ENCODE measurements at regions not wholly inside any gene's neighbourhood (a gene's known extent, or its start where the extent isn't known, plus 50 kb on each side); places are given as distances from the start of the nearest gene placed in this dataset.
A peak's percentile ranks its signal among the peaks of the same experiment; 100 is the strongest.

DNA sequence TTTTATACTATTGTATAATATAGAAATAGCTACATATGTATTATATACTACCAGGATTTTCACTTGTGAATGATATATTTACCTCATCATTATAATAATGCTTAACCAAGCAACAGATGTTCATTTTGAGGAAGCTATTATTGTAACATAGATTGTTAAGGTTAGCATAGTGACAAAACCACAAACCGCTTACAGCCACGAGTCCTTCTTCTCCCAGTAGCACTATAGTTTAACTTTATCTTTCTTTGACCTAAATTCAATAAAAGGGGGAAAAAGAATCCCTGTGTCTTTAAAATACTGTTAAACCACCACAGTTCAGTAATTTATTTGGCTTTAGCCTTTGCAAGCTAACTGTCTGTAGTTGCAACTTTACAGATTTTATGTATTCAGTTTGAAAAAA is 1039.4 kb upstream of the B3GALT2 start (continued):
- TF ChIP-seq, protein P1, sequence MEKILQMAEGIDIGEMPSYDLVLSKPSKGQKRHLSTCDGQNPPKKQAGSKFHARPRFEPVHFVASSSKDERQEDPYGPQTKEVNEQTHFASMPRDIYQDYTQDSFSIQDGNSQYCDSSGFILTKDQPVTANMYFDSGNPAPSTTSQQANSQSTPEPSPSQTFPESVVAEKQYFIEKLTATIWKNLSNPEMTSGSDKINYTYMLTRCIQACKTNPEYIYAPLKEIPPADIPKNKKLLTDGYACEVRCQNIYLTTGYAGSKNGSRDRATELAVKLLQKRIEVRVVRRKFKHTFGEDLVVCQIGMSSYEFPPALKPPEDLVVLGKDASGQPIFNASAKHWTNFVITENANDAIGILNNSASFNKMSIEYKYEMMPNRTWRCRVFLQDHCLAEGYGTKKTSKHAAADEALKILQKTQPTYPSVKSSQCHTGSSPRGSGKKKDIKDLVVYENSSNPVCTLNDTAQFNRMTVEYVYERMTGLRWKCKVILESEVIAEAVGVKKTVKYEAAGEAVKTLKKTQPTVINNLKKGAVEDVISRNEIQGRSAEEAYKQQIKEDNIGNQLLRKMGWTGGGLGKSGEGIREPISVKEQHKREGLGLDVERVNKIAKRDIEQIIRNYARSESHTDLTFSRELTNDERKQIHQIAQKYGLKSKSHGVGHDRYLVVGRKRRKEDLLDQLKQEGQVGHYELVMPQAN (conservative IDR thresholded peaks at IDR 0.05): no peak
- TF ChIP-seq TAF1 (IDR thresholded peaks at IDR 0.05; ENCODE audit: borderline replicate concordance, low read depth, low read length) (no peak), MEF2A (IDR thresholded peaks at IDR 0.05; ENCODE audit: insufficient read depth, low read depth, low read length) (0 out of 2 replicates have a peak, but pooled peaks have one; percentile 29), RUNX3 (IDR thresholded peaks at IDR 0.05; ENCODE audit: low read length) (peak; percentile 76)
- TF ChIP-seq, protein P2, sequence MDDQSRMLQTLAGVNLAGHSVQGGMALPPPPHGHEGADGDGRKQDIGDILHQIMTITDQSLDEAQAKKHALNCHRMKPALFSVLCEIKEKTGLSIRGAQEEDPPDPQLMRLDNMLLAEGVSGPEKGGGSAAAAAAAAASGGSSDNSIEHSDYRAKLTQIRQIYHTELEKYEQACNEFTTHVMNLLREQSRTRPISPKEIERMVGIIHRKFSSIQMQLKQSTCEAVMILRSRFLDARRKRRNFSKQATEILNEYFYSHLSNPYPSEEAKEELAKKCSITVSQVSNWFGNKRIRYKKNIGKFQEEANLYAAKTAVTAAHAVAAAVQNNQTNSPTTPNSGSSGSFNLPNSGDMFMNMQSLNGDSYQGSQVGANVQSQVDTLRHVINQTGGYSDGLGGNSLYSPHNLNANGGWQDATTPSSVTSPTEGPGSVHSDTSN (IDR thresholded peaks at IDR 0.05; ENCODE audit: insufficient replicate concordance, low read depth, low read length): no peak

DNA sequence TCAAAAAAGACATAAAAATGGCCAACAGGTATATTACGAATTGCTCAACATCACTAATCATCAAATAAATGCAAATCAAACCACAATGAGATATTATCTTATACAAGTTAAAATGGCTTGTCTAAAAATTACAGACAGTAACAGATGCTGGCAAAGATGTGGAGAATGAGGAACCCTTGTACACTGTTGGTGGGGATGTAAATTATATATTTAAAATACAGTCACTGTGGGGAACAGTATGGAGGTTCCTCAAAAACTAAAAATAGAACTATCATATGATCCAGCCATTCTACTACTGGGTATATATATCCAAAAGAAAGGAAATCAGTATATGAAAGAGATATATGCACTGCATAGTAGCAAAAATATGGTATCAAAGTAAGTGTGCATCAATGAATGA is 1037.2 kb upstream of the B3GALT2 start:
- TF ChIP-seq BACH1 (IDR thresholded peaks at IDR 0.05; ENCODE audit: borderline replicate concordance) (no peak), GATAD2B (conservative IDR thresholded peaks at IDR 0.05; ENCODE audit: low read depth) (no peak), MEF2B (IDR thresholded peaks at IDR 0.05; ENCODE audit: partially characterized antibody, poor library complexity, severe bottlenecking) (no peak), NRF1 (conservative IDR thresholded peaks at IDR 0.05; ENCODE audit: low read depth, low read length) (no peak), TCF12 (IDR thresholded peaks at IDR 0.05; ENCODE audit: low read depth, low read length) (no peak), RAD51 (IDR thresholded peaks at IDR 0.05) (no peak), ZBED1 (IDR thresholded peaks at IDR 0.05; ENCODE audit: borderline replicate concordance) (no peak)
- TF ChIP-seq, protein P3, sequence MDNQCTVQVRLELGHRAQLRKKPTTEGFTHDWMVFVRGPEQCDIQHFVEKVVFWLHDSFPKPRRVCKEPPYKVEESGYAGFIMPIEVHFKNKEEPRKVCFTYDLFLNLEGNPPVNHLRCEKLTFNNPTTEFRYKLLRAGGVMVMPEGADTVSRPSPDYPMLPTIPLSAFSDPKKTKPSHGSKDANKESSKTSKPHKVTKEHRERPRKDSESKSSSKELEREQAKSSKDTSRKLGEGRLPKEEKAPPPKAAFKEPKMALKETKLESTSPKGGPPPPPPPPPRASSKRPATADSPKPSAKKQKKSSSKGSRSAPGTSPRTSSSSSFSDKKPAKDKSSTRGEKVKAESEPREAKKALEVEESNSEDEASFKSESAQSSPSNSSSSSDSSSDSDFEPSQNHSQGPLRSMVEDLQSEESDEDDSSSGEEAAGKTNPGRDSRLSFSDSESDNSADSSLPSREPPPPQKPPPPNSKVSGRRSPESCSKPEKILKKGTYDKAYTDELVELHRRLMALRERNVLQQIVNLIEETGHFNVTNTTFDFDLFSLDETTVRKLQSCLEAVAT (IDR thresholded peaks at IDR 0.05): no peak
- ATAC-seq: no peak
- CTCF ChIA-PET: no interaction called here
- H2AFZ ChIP-seq (ENCODE audit: control insufficient read depth, low read depth, low read length): no peak overlapping the region
- no peak overlapping the region for H3K4me3 ChIP-seq
- H3K36me3 ChIP-seq (ENCODE audit: control insufficient read depth in 2 of 2, insufficient read depth in 2 of 2, low read length in 1 of 2): no peaks in the 10 kb centered on the region
- DNase-seq (ENCODE audit: low read depth, low spot score): no peak
- POLR2A ChIA-PET: no interaction called here
- WGBS (ENCODE audit: insufficient coverage, insufficient replicate concordance, low lambda C conversion rate, missing lambda C conversion rate): 4% methylated on average over 1 of the region's 1 CpG
- no peaks in the 10 kb centered on the region for H3K4me1 ChIP-seq (ENCODE audit: control insufficient read depth, insufficient read depth, low read length)
- in situ Hi-C loops (cut with MboI) (no loop called here), intact Hi-C loops (cut with micrococcal nuclease; ENCODE audit: unreplicated experiment) (no loop called here)
- SMC1A ChIA-PET (ENCODE audit: uncharacterized antibody, unreplicated experiment): no interaction called here
- H3K9me3 ChIP-seq (replicated peaks; ENCODE audit: control insufficient read depth, insufficient read depth, low read length): no peaks in the 10 kb centered on the region
- H3K4me2 ChIP-seq (ENCODE audit: control insufficient read depth, insufficient read depth): no peak overlapping the region
- no peak overlapping the region for H3K9ac ChIP-seq (ENCODE audit: control insufficient read depth, insufficient read depth, low read length)
- H4K20me1 ChIP-seq (ENCODE audit: control insufficient read depth, insufficient read depth): no peaks in the 10 kb centered on the region
- no TSS peak for BruUV-seq (replicated peaks)
- no peaks in the 10 kb centered on the region for H3K27me3 ChIP-seq (replicated peaks in 1 of 2; ENCODE audit: control insufficient read depth in 2 of 2, insufficient read depth in 2 of 2, low read length in 1 of 2)
- no peaks in the 10 kb centered on the region for H3K79me2 ChIP-seq (ENCODE audit: control insufficient read depth, insufficient read depth, low read length)
- no peak overlapping the region for H3K27ac ChIP-seq (ENCODE audit: control insufficient read depth, insufficient read depth)
- RAD21 ChIA-PET (ENCODE audit: unreplicated experiment): no interaction called here
- FAIRE-seq: no peak
